ENCODE measurements at regions not wholly inside any gene's neighbourhood (a gene's known extent, or its start where the extent isn't known, plus 50 kb on each side); places are given as distances from the start of the nearest gene placed in this dataset.

GRCh38 chr9:16100537-16101091 is 547.8 kb downstream of the CCDC171 start:
- no peak overlapping the region for H3K9ac ChIP-seq (ENCODE audit: control insufficient read depth, extremely low read depth, insufficient read depth, low read length)
- no peaks in the 10 kb centered on the region for H3K4me1 ChIP-seq (ENCODE audit: control insufficient read depth, extremely low read depth, insufficient read depth, low read length)
- no peak overlapping the region for H3K4me3 ChIP-seq (ENCODE audit: control insufficient read depth in 2 of 3, extremely low read depth in 1 of 3, insufficient read depth in 2 of 3, low read depth in 1 of 3, low read length in 3 of 3)
- no peaks in the 10 kb centered on the region for H3K9me3 ChIP-seq (ENCODE audit: control insufficient read depth, low read depth, low read length)
- no peaks in the 10 kb centered on the region for H3K79me2 ChIP-seq (ENCODE audit: control insufficient read depth, insufficient read depth, low read length)
- dilution Hi-C loops (cut with MboI; ENCODE audit: extremely low pct_ligation_motif_present, low sequenced_read_pairs) = no loop called here
- DNase-seq (ENCODE audit: low read depth, low spot score) (no peak), FAIRE-seq (no peak)
- no peaks in the 10 kb centered on the region for H4K20me1 ChIP-seq (ENCODE audit: control insufficient read depth, extremely low read depth, insufficient read depth, low read length)
- TF ChIP-seq EZH2 (IDR thresholded peaks at IDR 0.05; ENCODE audit: low read length) = no peak
- no peaks in the 10 kb centered on the region for H3K27me3 ChIP-seq (ENCODE audit: control insufficient read depth, extremely low read depth, insufficient read depth, low read length)
- H3K4me2 ChIP-seq (ENCODE audit: control insufficient read depth, extremely low read depth, insufficient read depth, low read depth, low read length) = no peak overlapping the region
- no peak overlapping the region for H3K27ac ChIP-seq (ENCODE audit: control insufficient read depth, insufficient read depth, low read length)
- no peaks in the 10 kb centered on the region for H3K36me3 ChIP-seq (ENCODE audit: control insufficient read depth in 2 of 2, extremely low read depth in 1 of 2, insufficient read depth in 2 of 2, low read length in 2 of 2)
- H3K9me1 ChIP-seq (ENCODE audit: control insufficient read depth, extremely low read depth, insufficient read depth, low read length) = no peaks in the 10 kb centered on the region
- no peak overlapping the region for H2AFZ ChIP-seq (ENCODE audit: control insufficient read depth, low read length)

DNA sequence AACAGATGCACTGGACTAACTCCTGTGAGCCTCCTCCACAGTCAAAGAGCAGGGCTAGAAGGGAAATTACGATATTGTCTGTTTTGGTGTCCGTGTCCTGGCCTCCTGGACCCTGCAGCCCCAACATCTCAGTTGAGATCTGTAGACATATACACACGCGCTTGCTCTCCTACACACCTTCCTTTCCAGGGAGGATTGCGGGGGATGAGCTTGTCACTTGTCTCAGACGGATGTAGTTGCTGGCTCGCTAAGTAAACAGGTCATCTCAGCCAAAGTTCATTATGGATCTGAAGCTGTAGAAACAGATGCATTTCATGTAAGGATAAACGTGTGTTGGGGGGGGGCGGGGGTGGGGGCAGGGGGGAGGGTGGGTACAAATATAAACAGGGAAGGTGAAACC is 549.3 kb downstream of the CCDC171 start:
- Histone ChIP-seq H3K9ac (ENCODE audit: control insufficient read depth, extremely low read depth, insufficient read depth, low read length) (no peak overlapping the region), H2AFZ (ENCODE audit: control insufficient read depth, low read length) (no peak overlapping the region), H3K79me2 (ENCODE audit: control insufficient read depth, insufficient read depth, low read length) (no peaks in the 10 kb centered on the region), H3K4me3 (ENCODE audit: control insufficient read depth in 2 of 3, extremely low read depth in 1 of 3, insufficient read depth in 2 of 3, low read depth in 1 of 3, low read length in 3 of 3) (no peak overlapping the region), H4K20me1 (ENCODE audit: control insufficient read depth, extremely low read depth, insufficient read depth, low read length) (no peaks in the 10 kb centered on the region), H3K27me3 (ENCODE audit: control insufficient read depth, extremely low read depth, insufficient read depth, low read length) (no peaks in the 10 kb centered on the region), H3K4me1 (ENCODE audit: control insufficient read depth, extremely low read depth, insufficient read depth, low read length) (no peaks in the 10 kb centered on the region), H3K4me2 (ENCODE audit: control insufficient read depth, extremely low read depth, insufficient read depth, low read depth, low read length) (no peak overlapping the region), H3K27ac (ENCODE audit: control insufficient read depth, insufficient read depth, low read length) (no peak overlapping the region), H3K9me1 (ENCODE audit: control insufficient read depth, extremely low read depth, insufficient read depth, low read length) (no peaks in the 10 kb centered on the region), H3K9me3 (ENCODE audit: control insufficient read depth, low read depth, low read length) (no peaks in the 10 kb centered on the region), H3K36me3 (ENCODE audit: control insufficient read depth in 2 of 2, extremely low read depth in 1 of 2, insufficient read depth in 2 of 2, low read length in 2 of 2) (no peaks in the 10 kb centered on the region)
- dilution Hi-C loops (cut with MboI; ENCODE audit: extremely low pct_ligation_motif_present, low sequenced_read_pairs) = no loop called here
- DNase-seq (ENCODE audit: low read depth, low spot score) (no peak), FAIRE-seq (no peak)
- TF ChIP-seq EZH2 (IDR thresholded peaks at IDR 0.05; ENCODE audit: low read length) = no peak
- no peak for TF ChIP-seq CTCF (optimal IDR thresholded peaks at IDR 0.05 in 1 of 3, IDR thresholded peaks at IDR 0.05 in 1 of 3, conservative IDR thresholded peaks at IDR 0.05 in 1 of 3; ENCODE audit: extremely low read depth in 1 of 3, insufficient read depth in 2 of 3, low read length in 3 of 3)
